Neural progenitor cell (in vitro differentiated cells): ENCODE measurements at regions not wholly inside any gene's neighbourhood (a gene's known extent, or its start where the extent isn't known, plus 50 kb on each side); places are given as distances from the start of the nearest gene placed in this dataset.

Experiments
- DNase-seq: peaks from one replicate; pipeline ENCODE4 v3.0.0-alpha.2; 2016; ENCODE audit warnings: low spot score
- H2AFZ ChIP-seq: fragments of 200-600 bp; sonication (generic); replicated peaks from 2 replicates; pipeline ENCODE4 v1.6.1; 2016; ENCODE audit warnings: antibody characterized with exemption
- H3F3A ChIP-seq: fragments of 200-600 bp; sonication (generic); 2 replicates; pipeline ENCODE4 v1.6.1; 2016; ENCODE audit warnings: antibody characterized with exemption, low read depth
- H3K27ac ChIP-seq: fragments of 200-600 bp; sonication (generic); 2 replicates; pipeline ENCODE4 v1.5.1; 2016; ENCODE audit warnings: mild to moderate bottlenecking
- H3K27me3 ChIP-seq: fragments of 200-600 bp; sonication (generic); 2 replicates; pipeline ENCODE4 v1.6.1; 2016; ENCODE audit warnings: mild to moderate bottlenecking, moderate library complexity
- H3K36me3 ChIP-seq: fragments of 200-600 bp; sonication (generic); 2 replicates; pipeline ENCODE4 v1.5.1; 2016
- H3K4me1 ChIP-seq: fragments of 200-600 bp; sonication (generic); 2 replicates; pipeline ENCODE4 v1.6.1; 2016; ENCODE audit warnings: mixed run types
- H3K4me2 ChIP-seq: fragments of 200-600 bp; sonication (generic); 2 replicates; pipeline ENCODE4 v1.6.1; 2016
- H3K4me3 ChIP-seq: fragments of 200-600 bp; sonication (generic); 2 replicates; pipeline ENCODE4 v1.5.1; 2016
- H3K79me2 ChIP-seq: fragments of 200-600 bp; sonication (generic); 2 replicates; pipeline ENCODE4 v1.6.1; 2016; ENCODE audit warnings: low read depth
- H3K9ac ChIP-seq: fragments of 200-600 bp; sonication (generic); 2 replicates; pipeline ENCODE4 v1.6.1; 2016
- H3K9me3 ChIP-seq: fragments of 200-600 bp; sonication (generic); 2 replicates; pipeline ENCODE4 v1.5.1; 2016; ENCODE audit warnings: low read depth
- H4K20me1 ChIP-seq: fragments of 200-600 bp; sonication (generic); 2 replicates; pipeline ENCODE4 v1.6.1; 2016; ENCODE audit warnings: low read depth
- H3K27ac Mint-ChIP-seq: 3 replicates; pipeline ENCODE4 v1.8.0; 2021; ENCODE audit warnings: mixed read lengths
- H3K27me3 Mint-ChIP-seq: 2 replicates; pipeline ENCODE4 v1.8.0; 2022; ENCODE audit warnings: low read depth, mild to moderate bottlenecking, inconsistent platforms, moderate library complexity, mixed read lengths; ENCODE audit not compliant: insufficient read depth
- H3K36me3 Mint-ChIP-seq: 3 replicates; pipeline ENCODE4 v1.8.0; 2021; ENCODE audit warnings: mixed read lengths
- H3K4me1 Mint-ChIP-seq: 3 replicates; pipeline ENCODE4 v1.8.0; 2021; ENCODE audit warnings: mixed read lengths
- H3K4me3 Mint-ChIP-seq: 3 replicates; pipeline ENCODE4 v1.8.0; 2021; ENCODE audit warnings: mild to moderate bottlenecking, moderate library complexity, mixed read lengths
- H3K9me3 Mint-ChIP-seq: 3 replicates; pipeline ENCODE4 v1.8.0; 2020; ENCODE audit warnings: mixed read lengths
- CTCF ChIP-seq: fragments of 200-600 bp; sonication (generic); IDR thresholded peaks from 2 replicates; pipeline ENCODE4 v1.5.1; 2017; ENCODE audit warnings: antibody characterized with exemption, mild to moderate bottlenecking
- EZH2 ChIP-seq: fragments of 200-600 bp; sonication (generic); IDR thresholded peaks from 2 replicates; pipeline ENCODE4 v1.6.1; 2017; ENCODE audit warnings: antibody characterized with exemption, mild to moderate bottlenecking, moderate library complexity
- EZH2phosphoT487 ChIP-seq: fragments of 200-600 bp; sonication (generic); IDR thresholded peaks from 2 replicates; pipeline ENCODE4 v1.6.1; 2017; ENCODE audit warnings: antibody characterized with exemption

GRCh38 chr7:91630581-91631380, 249.7 kb downstream of the MTERF1 start:
- Histone ChIP-seq H3K27me3 (no peaks in the 10 kb centered on the region), H3K36me3 (no peaks in the 10 kb centered on the region), H2AFZ (no peak overlapping the region), H3K9me3 (no peaks in the 10 kb centered on the region), H4K20me1 (no peaks in the 10 kb centered on the region), H3K4me3 (no peak overlapping the region), H3K4me2 (no peak overlapping the region), H3K9ac (no peak overlapping the region), H3K79me2 (no peaks in the 10 kb centered on the region), H3K4me1 (peaks cover 20% of the 10 kb centered on the region), H3F3A (no peaks in the 10 kb centered on the region), H3K27ac (no peak overlapping the region)
- peaks cover 4% of the 10 kb centered on the region for H3K9me3 Mint-ChIP-seq
- peaks cover 36% of the 10 kb centered on the region for H3K4me1 Mint-ChIP-seq
- DNase-seq = no peak
- H3K36me3 Mint-ChIP-seq = no peaks in the 10 kb centered on the region
- H3K27me3 Mint-ChIP-seq = peaks cover 3% of the 10 kb centered on the region
- no peak overlapping the region for H3K4me3 Mint-ChIP-seq
- no peak for TF ChIP-seq EZH2
- TF ChIP-seq CTCF = no peak
- TF ChIP-seq EZH2phosphoT487 = no peak
- H3K27ac Mint-ChIP-seq = no peak overlapping the region

GRCh38 chr7:91632234-91632940, 248.1 kb downstream of the MTERF1 start:
- peak overlapping the region; percentile 78 for H3K27ac Mint-ChIP-seq
- no peak for DNase-seq
- H3K4me3 Mint-ChIP-seq = peak overlapping the region; percentile 9

GRCh38 chr7:91633013-91633441, 247.5 kb downstream of the MTERF1 start:
- Histone ChIP-seq H3K79me2 (no peaks in the 10 kb centered on the region), H3K27me3 (no peaks in the 10 kb centered on the region), H4K20me1 (no peaks in the 10 kb centered on the region), H3K36me3 (no peaks in the 10 kb centered on the region), H2AFZ (no peak overlapping the region), H3F3A (no peaks in the 10 kb centered on the region), H3K4me2 (peak overlapping the region; percentile 60), H3K4me3 (no peak overlapping the region), H3K9me3 (no peaks in the 10 kb centered on the region), H3K4me1 (peaks cover 20% of the 10 kb centered on the region), H3K27ac (no peak overlapping the region), H3K9ac (no peak overlapping the region)
- Mint-ChIP-seq H3K27me3 (no peaks in the 10 kb centered on the region), H3K9me3 (no peaks in the 10 kb centered on the region), H3K27ac (peak overlapping the region; percentile 78), H3K4me1 (peaks cover 36% of the 10 kb centered on the region), H3K4me3 (no peak overlapping the region), H3K36me3 (no peaks in the 10 kb centered on the region)
- peak; percentile 69 for DNase-seq
- TF ChIP-seq EZH2phosphoT487 = peak; percentile 39
- no peak for TF ChIP-seq CTCF

More at GRCh38 chr7:91632234-91632940, 248.1 kb downstream of the MTERF1 start:
- H3K36me3 Mint-ChIP-seq = no peaks in the 10 kb centered on the region
- Histone ChIP-seq H3K9ac (no peak overlapping the region), H3K27me3 (no peaks in the 10 kb centered on the region), H3K36me3 (no peaks in the 10 kb centered on the region), H3K27ac (no peak overlapping the region), H3K79me2 (no peaks in the 10 kb centered on the region), H3K4me3 (no peak overlapping the region), H2AFZ (no peak overlapping the region), H3F3A (no peaks in the 10 kb centered on the region), H3K4me1 (peaks cover 20% of the 10 kb centered on the region), H4K20me1 (no peaks in the 10 kb centered on the region), H3K4me2 (peak overlapping the region; percentile 60), H3K9me3 (no peaks in the 10 kb centered on the region)
- no peaks in the 10 kb centered on the region for H3K9me3 Mint-ChIP-seq
- TF ChIP-seq EZH2 (no peak), EZH2phosphoT487 (no peak), CTCF (no peak)
- H3K27me3 Mint-ChIP-seq = no peaks in the 10 kb centered on the region
- peaks cover 36% of the 10 kb centered on the region for H3K4me1 Mint-ChIP-seq
